ENCODE measurements at regions not wholly inside any gene's neighbourhood (a gene's known extent, or its start where the extent isn't known, plus 50 kb on each side); places are given as distances from the start of the nearest gene placed in this dataset.

- TF ChIP-seq CTCF (IDR thresholded peaks at IDR 0.05) (no peak), EP300 (IDR thresholded peaks at IDR 0.05) (no peak), POLR2AphosphoS5 (IDR thresholded peaks at IDR 0.05) (no peak), POLR2A (IDR thresholded peaks at IDR 0.05) (no peak)
These were observed 205.9 kb downstream of the HIPK3 start for GRCh38 chr11:33463059-33463458.

Measured in suprapubic skin (tissue), 4 donors.